ENCODE measurements at regions not wholly inside any gene's neighbourhood (a gene's known extent, or its start where the extent isn't known, plus 50 kb on each side); places are given as distances from the start of the nearest gene placed in this dataset.

- peak; percentile 12 for DNase-seq (ENCODE audit: low read depth)
- no peak overlapping the region for H3K4me3 ChIP-seq (ENCODE audit: low read depth, low read length)
- TF ChIP-seq, protein P1, sequence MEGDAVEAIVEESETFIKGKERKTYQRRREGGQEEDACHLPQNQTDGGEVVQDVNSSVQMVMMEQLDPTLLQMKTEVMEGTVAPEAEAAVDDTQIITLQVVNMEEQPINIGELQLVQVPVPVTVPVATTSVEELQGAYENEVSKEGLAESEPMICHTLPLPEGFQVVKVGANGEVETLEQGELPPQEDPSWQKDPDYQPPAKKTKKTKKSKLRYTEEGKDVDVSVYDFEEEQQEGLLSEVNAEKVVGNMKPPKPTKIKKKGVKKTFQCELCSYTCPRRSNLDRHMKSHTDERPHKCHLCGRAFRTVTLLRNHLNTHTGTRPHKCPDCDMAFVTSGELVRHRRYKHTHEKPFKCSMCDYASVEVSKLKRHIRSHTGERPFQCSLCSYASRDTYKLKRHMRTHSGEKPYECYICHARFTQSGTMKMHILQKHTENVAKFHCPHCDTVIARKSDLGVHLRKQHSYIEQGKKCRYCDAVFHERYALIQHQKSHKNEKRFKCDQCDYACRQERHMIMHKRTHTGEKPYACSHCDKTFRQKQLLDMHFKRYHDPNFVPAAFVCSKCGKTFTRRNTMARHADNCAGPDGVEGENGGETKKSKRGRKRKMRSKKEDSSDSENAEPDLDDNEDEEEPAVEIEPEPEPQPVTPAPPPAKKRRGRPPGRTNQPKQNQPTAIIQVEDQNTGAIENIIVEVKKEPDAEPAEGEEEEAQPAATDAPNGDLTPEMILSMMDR (IDR thresholded peaks at IDR 0.05; ENCODE audit: low read depth, low read length, missing control alignments) = no peak
Observed at GRCh38 chr12:31205054-31205453, 120.9 kb downstream of the SINHCAF start.

DNA sequence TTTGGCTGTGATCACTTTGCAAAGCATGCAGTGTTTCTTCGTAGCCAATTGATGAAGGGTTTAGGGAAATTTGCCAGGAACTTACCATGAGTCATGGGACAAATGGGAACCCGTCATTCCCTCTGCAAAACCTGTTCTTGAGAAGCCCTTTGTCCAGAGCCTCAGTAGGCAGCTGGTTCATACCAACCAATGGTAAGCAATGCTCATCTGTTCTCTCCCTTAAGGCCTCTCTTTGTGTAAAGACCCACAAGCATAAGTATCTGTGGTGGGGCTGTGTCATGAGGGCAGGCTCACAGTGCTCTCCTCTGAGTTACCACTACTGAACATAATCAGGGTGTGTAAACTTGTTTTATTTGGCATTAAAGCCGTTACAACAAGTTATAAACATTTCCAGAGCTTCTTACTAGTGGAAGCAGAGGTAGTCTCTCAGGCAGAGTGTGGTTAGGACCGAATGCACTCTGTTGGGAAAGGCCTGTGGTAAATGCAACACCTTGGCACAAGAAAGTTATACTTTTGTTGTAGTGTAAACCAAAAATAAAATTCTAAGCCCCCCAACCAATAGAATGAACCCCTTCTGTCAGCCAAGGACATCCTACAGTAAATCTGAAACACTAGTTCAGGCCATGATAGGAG is 119.8 kb downstream of the SINHCAF start:
- DNase-seq (ENCODE audit: low read depth) = no peak
- no peak overlapping the region for H3K4me3 ChIP-seq (ENCODE audit: low read depth, low read length)
- TF ChIP-seq, protein P1 (IDR thresholded peaks at IDR 0.05; ENCODE audit: low read depth, low read length, missing control alignments) = no peak

- no peak for DNase-seq (ENCODE audit: low read depth)
- TF ChIP-seq, protein P1 (IDR thresholded peaks at IDR 0.05; ENCODE audit: low read depth, low read length, missing control alignments) = no peak
- no peak overlapping the region for H3K4me3 ChIP-seq (ENCODE audit: low read depth, low read length)
Observed at GRCh38 chr12:31207799-31208465, 118.0 kb downstream of the SINHCAF start.

- TF ChIP-seq, protein P1 (IDR thresholded peaks at IDR 0.05; ENCODE audit: low read depth, low read length, missing control alignments) = no peak
- no peak for DNase-seq (ENCODE audit: low read depth)
- no peak overlapping the region for H3K4me3 ChIP-seq (ENCODE audit: low read depth, low read length)
Observed at GRCh38 chr12:31210104-31210503, 115.8 kb downstream of the SINHCAF start.

- no peak for DNase-seq (ENCODE audit: low read depth)
- no peak overlapping the region for H3K4me3 ChIP-seq (ENCODE audit: low read depth, low read length)
- TF ChIP-seq, protein P1 (IDR thresholded peaks at IDR 0.05; ENCODE audit: low read depth, low read length, missing control alignments) = no peak
Observed at GRCh38 chr12:31210541-31210940, 115.4 kb downstream of the SINHCAF start.

GRCh38 chr12:31214626-31215517 is 111.1 kb downstream of the SINHCAF start:
- no peak for DNase-seq (ENCODE audit: low read depth)
- TF ChIP-seq, protein P1 (IDR thresholded peaks at IDR 0.05; ENCODE audit: low read depth, low read length, missing control alignments) = no peak
- H3K4me3 ChIP-seq (ENCODE audit: low read depth, low read length) = no peak overlapping the region
